OCI-LY7 (cell line): ENCODE measurements at regions not wholly inside any gene's neighbourhood (a gene's known extent, or its start where the extent isn't known, plus 50 kb on each side); places are given as distances from the start of the nearest gene placed in this dataset.

Experiments
- BruUV-seq: library from RNA; stranded (reverse); fragments of 400-500 nt; replicated peaks from 2 replicates; lab custom pipeline; 2021; lab: Mats Ljungman, UMichigan
- CTCF ChIA-PET: fragments of 300-600 bp; sonication (Branson Sonifier 250); formaldehyde crosslinking; loops from one replicate; lab custom pipeline; 2022; ENCODE audit warnings: antibody characterized with exemption; ENCODE audit not compliant: unreplicated experiment; lab: Charles Lee
- POLR2A ChIA-PET: fragments of 300-600 bp; sonication (Branson Sonifier 250); formaldehyde crosslinking; loops from one replicate; lab custom pipeline; 2022; ENCODE audit warnings: antibody characterized with exemption; lab: Charles Lee
- DNase-seq: peaks from one replicate; pipeline ENCODE4 v3.0.0-alpha.2; 2015; ENCODE audit warnings: low spot score
- H2AFZ ChIP-seq: fragments of 200-600 bp; sonication (generic), shearing (Covaris generic); 2 replicates; pipeline ENCODE4 v1.6.1; 2014; ENCODE audit warnings: mild to moderate bottlenecking, antibody characterized with exemption, low read length, moderate library complexity
- H3K27ac ChIP-seq: fragments of 200-600 bp; sonication (generic); 2 replicates; pipeline ENCODE4 v1.5.1; 2014; ENCODE audit warnings: mixed run types, low read depth, mild to moderate bottlenecking, moderate library complexity, low read length, inconsistent platforms; ENCODE audit not compliant: poor library complexity, severe bottlenecking
- H3K36me3 ChIP-seq: fragments of 200-600 bp; sonication (generic); 2 replicates; pipeline ENCODE4 v1.6.1; 2014; ENCODE audit warnings: mild to moderate bottlenecking, antibody characterized with exemption, low read length, moderate library complexity, mixed read lengths; ENCODE audit not compliant: insufficient read depth
- H3K4me1 ChIP-seq: fragments of 200-600 bp; sonication (generic); 2 replicates; pipeline ENCODE4 v1.5.1; 2014; ENCODE audit warnings: mild to moderate bottlenecking, low read length; ENCODE audit not compliant: insufficient read depth, poor library complexity, severe bottlenecking
- H3K4me2 ChIP-seq: fragments of 200-600 bp; sonication (generic); 2 replicates; pipeline ENCODE4 v1.6.1; 2014; ENCODE audit warnings: mild to moderate bottlenecking, low read length
- H3K4me3 ChIP-seq: fragments of 200-600 bp; sonication (generic); 2 replicates; pipeline ENCODE4 v1.5.1; 2014; ENCODE audit warnings: mild to moderate bottlenecking, low read depth, low read length; ENCODE audit not compliant: poor library complexity, severe bottlenecking
- H3K79me2 ChIP-seq: fragments of 200-600 bp; sonication (generic); 2 replicates; pipeline ENCODE4 v1.6.1; 2016; ENCODE audit warnings: low read depth, mild to moderate bottlenecking, low read length, moderate library complexity, mixed read lengths; ENCODE audit not compliant: insufficient read depth
- H3K9me2 ChIP-seq: fragments of 200-600 bp; sonication (generic); 2 replicates; pipeline ENCODE4 v1.6.1; 2016; ENCODE audit warnings: mild to moderate bottlenecking, low read length, mixed read lengths; ENCODE audit not compliant: insufficient read depth
- H3K9me3 ChIP-seq: fragments of 200-600 bp; sonication (generic); 2 replicates; pipeline ENCODE4 v1.6.1; 2014; ENCODE audit warnings: mild to moderate bottlenecking, mixed run types, low read length, mixed read lengths
- H4K20me1 ChIP-seq: fragments of 200-600 bp; sonication (generic); 2 replicates; pipeline ENCODE4 v1.6.1; 2014; ENCODE audit warnings: mild to moderate bottlenecking, antibody characterized with exemption, low read length, moderate library complexity, mixed read lengths; ENCODE audit not compliant: insufficient read depth
- CTCF ChIP-seq: fragments of 200-600 bp; sonication (generic); conservative IDR thresholded peaks from 2 replicates; pipeline ENCODE4 v1.5.1; 2014; ENCODE audit warnings: mild to moderate bottlenecking, antibody characterized with exemption, low read length, moderate library complexity, mixed read lengths
- EZH2phosphoT487 ChIP-seq: fragments of 200-600 bp; sonication (generic); IDR thresholded peaks from 2 replicates; pipeline ENCODE4 v1.6.1; 2018; ENCODE audit warnings: low read depth, borderline replicate concordance, mild to moderate bottlenecking, mixed run types, antibody characterized with exemption, low read length, moderate library complexity, mixed read lengths
- intact Hi-C: fragments of 100-400 bp; cut with micrococcal nuclease; formaldehyde crosslinking; loops from one replicate; pipeline ENCODE4 v1.10.0; 2022; ENCODE audit not compliant: unreplicated experiment

GRCh38 chr1:4083231-4084047 lies 183.4 kb upstream of the C1orf174 start:
- H3K4me1 ChIP-seq, result no peaks in the 10 kb centered on the region
- H3K79me2 ChIP-seq, result no peaks in the 10 kb centered on the region
- intact Hi-C loops, result no loop called here
- H3K9me3 ChIP-seq, result peaks cover 6% of the 10 kb centered on the region; the same call in 1 of the 2 replicates
- no peaks in the 10 kb centered on the region for H4K20me1 ChIP-seq
- no peaks in the 10 kb centered on the region for H3K36me3 ChIP-seq
- no peak overlapping the region for H3K27ac ChIP-seq
- POLR2A ChIA-PET, result interaction anchor here (0.9 kb wide), 1 partner anchor 14 kb away, joined by 3 read pairs; no protein-coding TSS in a partner anchor
- no peak overlapping the region for H3K4me3 ChIP-seq
- no peak overlapping the region for H3K4me2 ChIP-seq
- no peak for DNase-seq
- no peaks in the 10 kb centered on the region for H3K9me2 ChIP-seq
- TF ChIP-seq EZH2phosphoT487 (no peak), CTCF (no peak)
- H2AFZ ChIP-seq, result no peak overlapping the region
- BruUV-seq, result no TSS peak
- CTCF ChIA-PET, result interaction anchor here (0.5 kb wide), 1 partner anchor 593 kb away, joined by 5 read pairs; no protein-coding TSS in a partner anchor

- POLR2A ChIA-PET, result no interaction called here
- Histone ChIP-seq H3K36me3 (no peaks in the 10 kb centered on the region), H2AFZ (no peak overlapping the region), H3K79me2 (no peaks in the 10 kb centered on the region), H3K4me2 (no peak overlapping the region), H3K9me3 (peaks cover 6% of the 10 kb centered on the region; the same call in 1 of the 2 replicates), H3K4me1 (no peaks in the 10 kb centered on the region), H3K27ac (no peak overlapping the region), H4K20me1 (no peaks in the 10 kb centered on the region), H3K4me3 (no peak overlapping the region), H3K9me2 (no peaks in the 10 kb centered on the region)
- DNase-seq, result no peak
- intact Hi-C loops, result no loop called here
- no TSS peak for BruUV-seq
- CTCF ChIA-PET, result no interaction called here
- TF ChIP-seq CTCF, result no peak
- TF ChIP-seq EZH2phosphoT487, result no peak
Measured at GRCh38 chr1:4084048-4084431, 184.0 kb upstream of the C1orf174 start.

- Histone ChIP-seq H4K20me1 (no peaks in the 10 kb centered on the region), H3K79me2 (no peaks in the 10 kb centered on the region), H3K9me2 (no peaks in the 10 kb centered on the region), H3K9me3 (peaks cover 6% of the 10 kb centered on the region; the same call in 1 of the 2 replicates), H3K4me1 (no peaks in the 10 kb centered on the region), H3K4me3 (no peak overlapping the region), H3K4me2 (no peak overlapping the region), H3K27ac (no peak overlapping the region), H3K36me3 (no peaks in the 10 kb centered on the region), H2AFZ (no peak overlapping the region)
- CTCF ChIA-PET, result interaction anchor here (0.6 kb wide), 1 partner anchor 191 kb away, joined by 4 read pairs; no protein-coding TSS in a partner anchor
- TF ChIP-seq EZH2phosphoT487 (no peak), CTCF (no peak)
- POLR2A ChIA-PET, result no interaction called here
- BruUV-seq, result no TSS peak
- DNase-seq, result no peak
- intact Hi-C loops, result no loop called here
Measured at GRCh38 chr1:4084446-4084845, 184.4 kb upstream of the C1orf174 start.
